Umbilical cord (tissue), 1 donor: ENCODE measurements at regions not wholly inside any gene's neighbourhood (a gene's known extent, or its start where the extent isn't known, plus 50 kb on each side); places are given as distances from the start of the nearest gene placed in this dataset.

ENCODE experiments used
- DNase-seq: peaks from one replicate; pipeline ENCODE4 v3.0.0-alpha.2; 2015; ENCODE audit warnings: low spot score

DNA sequence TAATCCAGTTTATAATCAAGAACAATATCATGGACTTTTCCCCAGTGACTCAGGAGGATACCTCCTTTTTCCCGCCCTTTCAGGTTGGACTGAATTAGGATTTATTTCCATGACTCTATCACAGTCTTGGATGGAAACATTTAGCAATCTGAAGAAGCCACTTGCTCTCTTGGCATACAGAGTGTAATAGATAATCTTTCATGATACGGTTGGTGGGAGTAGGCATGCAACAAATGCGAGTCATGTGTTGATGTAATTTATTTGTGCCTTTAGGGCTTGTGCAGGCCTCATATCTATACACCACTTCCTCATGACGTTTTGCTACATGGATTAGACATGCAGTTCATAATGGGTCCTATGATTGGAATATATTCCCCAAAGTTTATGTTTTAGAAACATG is 54.2 kb upstream of the MCTP2 start:
- no peak for DNase-seq

DNA sequence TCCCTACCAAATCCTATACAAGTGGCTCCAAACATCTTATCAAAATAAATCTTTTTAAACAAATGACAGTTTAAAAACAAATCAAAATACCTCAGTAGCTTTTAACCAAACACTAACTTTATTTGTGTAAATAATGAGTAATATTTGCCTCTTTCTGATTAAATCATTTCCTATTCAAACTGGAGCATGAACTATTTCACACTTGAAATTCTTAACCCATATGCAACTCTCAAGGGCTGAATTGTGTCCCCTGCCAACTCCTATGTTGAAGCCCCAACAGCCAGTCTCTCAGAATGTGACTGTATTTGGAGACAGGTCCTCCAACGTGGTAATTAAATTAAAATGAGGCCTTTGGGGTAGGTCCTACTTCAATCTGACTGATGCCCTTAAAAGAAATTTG is 55.9 kb upstream of the MCTP2 start:
- no peak for DNase-seq

- no peak for DNase-seq
Observed at GRCh38 chr15:94174399-94174802, 57.0 kb upstream of the MCTP2 start.

DNA sequence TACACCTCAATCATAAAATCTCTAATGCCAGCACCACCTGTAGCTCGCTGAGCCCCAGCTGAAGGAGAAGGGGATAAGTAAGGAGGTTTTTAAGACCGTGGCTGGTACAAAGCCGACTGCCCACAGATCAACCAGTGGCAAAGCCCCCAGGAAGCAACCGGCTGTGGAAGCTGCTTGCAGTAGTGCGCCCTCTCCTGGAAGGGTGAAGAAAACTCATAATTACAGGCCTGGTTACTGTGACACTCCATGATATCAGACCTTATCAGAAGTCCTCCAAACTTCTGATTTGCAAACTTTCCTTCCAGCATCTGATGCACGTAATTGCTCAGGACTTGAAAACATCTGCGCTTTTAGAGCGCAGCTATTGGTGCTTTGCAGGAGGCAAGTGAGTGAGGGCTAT is 63.1 kb upstream of the MCTP2 start:
- DNase-seq, result no peak

- no peak for DNase-seq
Observed at GRCh38 chr15:94164971-94165370, 66.4 kb upstream of the MCTP2 start.

- peak; percentile 76 for DNase-seq
Observed at GRCh38 chr15:94164202-94164807, 67.1 kb upstream of the MCTP2 start.

DNA sequence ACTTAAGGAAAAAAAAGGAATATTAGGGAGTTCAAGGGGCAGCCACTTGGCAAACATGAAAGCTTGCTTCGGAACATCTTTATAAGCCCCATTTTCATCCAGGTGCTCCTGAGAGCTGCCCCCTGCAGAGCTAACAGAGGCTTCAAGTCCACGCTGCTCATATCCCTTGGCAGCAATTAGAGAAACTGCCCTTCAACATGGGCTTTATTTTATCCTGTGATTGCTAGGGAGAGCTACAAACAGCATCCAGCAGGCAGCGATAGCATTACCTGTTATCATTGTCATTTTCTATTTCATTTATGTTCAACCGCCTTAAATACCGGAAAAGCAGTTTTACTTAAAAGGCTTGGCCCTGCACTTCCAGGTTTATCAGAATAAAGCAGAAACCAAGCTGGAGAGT is 68.4 kb upstream of the MCTP2 start:
- DNase-seq, result no peak

DNA sequence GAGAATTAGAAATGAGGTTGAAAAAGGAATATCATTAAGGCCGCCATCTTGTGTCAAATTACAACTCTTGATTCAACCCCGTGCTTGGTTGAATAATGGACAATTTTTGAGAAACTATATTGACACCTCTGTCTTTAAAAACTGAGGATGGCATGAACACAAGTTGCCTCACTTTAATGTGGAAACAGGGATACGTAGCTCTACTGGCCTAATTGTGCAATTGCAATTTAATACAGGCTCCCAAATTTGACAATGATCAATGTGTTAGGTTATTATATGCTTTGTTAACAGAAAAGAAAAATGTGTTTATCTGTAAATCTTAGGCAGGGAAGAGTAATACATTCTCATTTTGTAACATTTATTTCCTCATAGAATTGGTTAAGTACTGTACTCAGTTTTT is 77.1 kb upstream of the MCTP2 start:
- no peak for DNase-seq

GRCh38 chr15:94145046-94145445 is 86.3 kb upstream of the MCTP2 start:
- DNase-seq, result peak; percentile 41

GRCh38 chr15:94141802-94142201 is 89.6 kb upstream of the MCTP2 start:
- DNase-seq, result no peak

GRCh38 chr15:94135486-94136147 is 95.7 kb upstream of the MCTP2 start:
- no peak for DNase-seq

DNA sequence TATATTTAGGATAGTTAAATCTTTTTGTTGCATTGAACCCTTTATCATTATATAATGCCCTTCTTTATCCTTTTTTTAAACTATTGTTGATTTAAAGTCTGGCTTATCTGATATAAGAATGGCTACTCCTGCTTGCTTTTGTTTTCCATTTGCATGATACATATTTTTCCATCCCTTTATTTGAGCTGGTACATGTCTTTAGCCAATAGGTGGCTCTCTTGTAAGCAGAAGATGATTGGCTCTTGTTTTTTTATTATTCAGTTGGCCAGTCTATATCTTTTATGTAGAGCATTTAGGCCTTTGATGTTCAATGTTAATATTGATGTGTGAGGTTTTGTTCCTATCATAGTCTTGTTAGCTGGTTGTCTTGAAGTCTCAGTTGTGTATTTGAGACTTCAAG is 99.5 kb upstream of the MCTP2 start:
- no peak for DNase-seq

DNA sequence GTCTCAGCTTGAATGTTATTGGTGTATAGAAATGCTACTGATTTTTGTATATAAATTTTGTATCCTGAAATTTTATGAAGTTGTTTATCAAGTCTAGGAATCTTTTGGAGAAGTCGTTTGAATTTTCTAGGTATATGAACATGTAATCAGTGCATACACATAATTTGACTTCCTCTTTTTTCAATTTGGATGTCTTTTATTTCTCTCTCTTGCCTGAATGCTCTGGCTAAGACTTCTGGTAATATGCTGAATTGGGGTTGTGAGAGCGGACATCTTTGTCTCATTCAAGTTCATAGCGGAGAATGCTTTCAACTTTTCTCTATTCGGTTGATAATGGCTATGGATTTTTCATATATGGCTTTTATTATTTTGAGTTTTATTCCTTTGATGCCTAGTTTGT is 100.9 kb upstream of the MCTP2 start:
- no peak for DNase-seq

GRCh38 chr15:94127006-94127405 is 104.4 kb upstream of the MCTP2 start:
- DNase-seq, result no peak

DNA sequence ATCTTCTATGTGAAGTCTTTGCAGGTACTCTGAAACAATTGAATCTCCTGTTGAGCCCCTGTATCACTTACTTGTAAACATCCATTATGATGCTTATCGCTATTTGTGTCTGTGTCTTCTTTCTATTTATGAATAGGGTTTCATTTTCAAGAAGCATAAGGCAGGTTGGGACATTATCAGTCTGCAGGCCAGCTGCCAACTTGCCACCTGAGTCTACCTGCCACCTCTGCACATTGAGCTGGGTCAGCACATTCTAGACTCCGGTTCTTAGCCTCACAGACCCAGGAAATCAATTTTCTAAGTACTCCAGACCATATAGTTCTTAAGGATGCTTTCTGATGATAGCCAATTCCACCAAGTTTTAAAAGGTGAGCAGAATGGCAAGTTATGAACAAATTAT is 105.7 kb upstream of the MCTP2 start:
- DNase-seq, result no peak

DNA sequence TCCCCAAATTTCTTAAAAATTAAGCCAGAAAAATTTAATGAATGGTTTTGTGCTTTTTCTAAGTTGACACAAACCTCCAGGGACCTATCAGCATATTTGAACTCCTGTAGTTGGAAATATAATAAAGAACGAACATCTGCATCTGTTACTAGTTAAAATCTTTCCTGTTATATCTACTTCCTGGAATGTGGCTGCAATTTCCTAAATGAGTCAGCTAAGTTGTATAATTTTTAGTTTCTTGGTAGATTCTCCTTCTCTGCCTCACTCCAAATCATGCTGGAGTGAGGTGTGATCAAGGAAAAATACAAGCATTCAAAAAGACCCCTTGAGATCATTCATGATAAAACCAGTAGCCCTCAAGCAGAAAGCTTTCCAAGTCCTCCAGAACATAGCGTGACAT is 106.2 kb upstream of the MCTP2 start:
- DNase-seq, result no peak

DNA sequence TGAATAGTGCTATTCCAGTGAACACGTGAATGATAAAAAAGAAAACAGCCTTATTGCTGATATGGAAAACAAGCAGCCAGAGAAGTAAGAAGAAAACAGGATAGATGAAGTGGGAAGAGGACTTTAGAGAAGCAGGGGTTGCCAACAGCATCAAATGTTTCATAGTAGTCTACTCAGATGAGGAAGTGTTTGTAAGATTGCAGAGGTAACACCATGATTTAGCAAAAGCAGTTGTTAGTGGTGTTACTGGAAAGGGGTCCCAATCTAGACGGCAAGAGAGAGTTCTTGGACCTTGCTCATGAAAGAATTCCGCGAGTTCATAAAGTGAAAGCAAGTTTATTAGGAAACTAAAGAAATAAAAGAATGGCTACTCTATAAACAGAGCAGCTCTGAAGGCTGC is 108.8 kb upstream of the MCTP2 start:
- DNase-seq, result no peak

GRCh38 chr15:94119923-94120775 is 111.2 kb upstream of the MCTP2 start:
- DNase-seq, result peak; percentile 90

- DNase-seq, result no peak
Observed at GRCh38 chr15:94119298-94119811, 112.0 kb upstream of the MCTP2 start.

GRCh38 chr15:94110476-94111130 is 120.8 kb upstream of the MCTP2 start:
- peak; percentile 30 for DNase-seq

DNA sequence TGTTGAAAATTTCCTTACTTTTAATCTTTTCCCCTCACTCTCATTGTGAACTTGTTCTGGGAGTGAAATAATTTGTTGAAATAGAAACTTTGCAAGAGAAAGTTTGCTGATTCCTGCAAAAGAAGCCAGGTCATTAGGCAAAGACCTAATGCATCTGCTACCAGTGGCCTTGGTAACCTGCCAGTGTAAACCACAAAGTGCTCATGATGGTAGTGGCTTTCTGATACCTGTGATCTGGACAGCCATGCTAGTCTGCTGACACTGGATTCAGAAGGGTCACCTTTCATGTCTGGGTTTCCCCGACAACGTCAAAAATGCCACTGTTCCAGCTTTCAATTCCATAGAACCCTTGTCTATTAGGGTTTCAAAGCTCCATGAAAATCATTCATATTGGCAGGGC is 123.7 kb upstream of the MCTP2 start:
- DNase-seq, result no peak

DNA sequence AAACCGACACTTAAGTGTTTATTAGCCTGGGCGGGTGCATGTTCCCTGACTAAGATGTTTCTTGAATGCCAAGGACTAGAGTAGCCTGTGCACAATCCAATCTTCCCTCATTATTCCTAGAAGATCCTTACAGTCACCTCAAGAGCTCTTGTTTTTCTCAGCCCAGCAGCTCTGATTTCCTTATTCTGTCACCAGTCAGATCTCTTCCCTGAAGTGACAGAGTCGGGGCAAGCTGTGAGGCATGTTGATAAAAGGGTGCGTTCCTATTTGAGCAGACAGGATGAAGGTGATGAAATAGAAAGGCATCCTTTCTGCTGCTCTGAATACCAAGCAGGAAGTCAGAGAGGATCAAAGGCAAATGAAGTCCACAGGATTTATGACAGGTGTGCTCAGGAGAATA is 125.6 kb upstream of the MCTP2 start:
- peak; percentile 24 for DNase-seq
